IMR-90 (cell line): ENCODE measurements at regions not wholly inside any gene's neighbourhood (a gene's known extent, or its start where the extent isn't known, plus 50 kb on each side); places are given as distances from the start of the nearest gene placed in this dataset.

Experiments used
- ATAC-seq: fragments of 200-7000 bp; cut with Tn5 transposase; 2 replicates; pipeline ENCODE4 v1.9.1; 2020; ENCODE audit warnings: low read depth, mild to moderate bottlenecking, moderate library complexity
- BruUV-seq: library from RNA; stranded (reverse); fragments of 400-500 nt; replicated peaks from 2 replicates; lab custom pipeline; 2021; lab: Mats Ljungman, UMichigan
- CTCF ChIA-PET: fragments of 300-600 bp; formaldehyde crosslinking; extraction: SDS; loops from one replicate; lab custom pipeline; 2021; ENCODE audit warnings: antibody characterized with exemption; lab: Yijun Ruan, JAX
- POLR2A ChIA-PET: fragments of 300-600 bp; sonication (Branson Sonifier 250); formaldehyde crosslinking; loops from one replicate; lab custom pipeline; 2022; ENCODE audit warnings: antibody characterized with exemption; ENCODE audit not compliant: unreplicated experiment; lab: Charles Lee
- DNase-seq: peaks from one replicate; pipeline ENCODE4 v3.0.0; 2013
- H2AFZ ChIP-seq: replicated peaks from 2 replicates; pipeline ENCODE3; 2013; ENCODE audit warnings: low read length, mild to moderate bottlenecking; ENCODE audit not compliant: poor library complexity
- H2AK5ac ChIP-seq: 2 replicates; pipeline ENCODE4 v1.6.1; 2013; ENCODE audit warnings: low read depth, low read length, inconsistent platforms
- H2AK9ac ChIP-seq: replicated peaks from 2 replicates; pipeline ENCODE3; 2013; ENCODE audit warnings: mild to moderate bottlenecking, low read depth, low read length, moderate library complexity; ENCODE audit not compliant: poor library complexity
- H2BK120ac ChIP-seq: 2 replicates; pipeline ENCODE4 v1.6.1; 2013; ENCODE audit warnings: low read depth, low read length, inconsistent platforms
- H2BK15ac ChIP-seq: 3 replicates; pipeline ENCODE4 v1.6.1; 2013; ENCODE audit warnings: low read depth, low read length, inconsistent platforms
- H2BK20ac ChIP-seq: 2 replicates; pipeline ENCODE4 v1.6.1; 2013; ENCODE audit warnings: low read depth, mild to moderate bottlenecking, inconsistent platforms, low read length, moderate library complexity
- H2BK5ac ChIP-seq: 2 replicates; pipeline ENCODE4 v1.6.1; 2013; ENCODE audit warnings: mild to moderate bottlenecking, low read depth, low read length, inconsistent platforms; ENCODE audit not compliant: poor library complexity, severe bottlenecking
- H3K14ac ChIP-seq: replicated peaks from 2 replicates; pipeline ENCODE4 v1.6.1; 2013; ENCODE audit warnings: low read depth, low read length, inconsistent platforms
- H3K18ac ChIP-seq: 2 replicates; pipeline ENCODE4 v1.6.1; 2013; ENCODE audit warnings: low read depth, low read length, control low read depth
- H3K23ac ChIP-seq: 2 replicates; pipeline ENCODE4 v1.6.1; 2013; ENCODE audit warnings: low read depth, low read length, inconsistent platforms
- H3K27ac ChIP-seq: 2 replicates; pipeline ENCODE4 v1.5.1; 2013; ENCODE audit warnings: mild to moderate bottlenecking, control low read depth, low read length; ENCODE audit not compliant: insufficient read depth
- H3K27me3 ChIP-seq: 2 replicates; pipeline ENCODE4 v1.6.1; 2013; ENCODE audit warnings: low read length; ENCODE audit not compliant: control insufficient read depth, insufficient read depth
- H3K36me3 ChIP-seq: 2 replicates; pipeline ENCODE4 v1.6.1; 2013; ENCODE audit warnings: low read length, mixed read lengths; ENCODE audit not compliant: control insufficient read depth, insufficient read depth
- H3K4ac ChIP-seq: 2 replicates; pipeline ENCODE4 v1.6.1; 2013; ENCODE audit warnings: low read depth, low read length, inconsistent platforms
- H3K4me1 ChIP-seq: 2 replicates; pipeline ENCODE4 v1.6.1; 2013; ENCODE audit warnings: low read length, mixed read lengths; ENCODE audit not compliant: control insufficient read depth, insufficient read depth
- H3K4me2 ChIP-seq: 2 replicates; pipeline ENCODE4 v1.6.1; 2013; ENCODE audit warnings: low read depth, mild to moderate bottlenecking, control low read depth, low read length, moderate library complexity
- H3K4me3 ChIP-seq: 2 replicates; pipeline ENCODE4 v1.5.1; 2013; ENCODE audit warnings: low read depth, mild to moderate bottlenecking, control low read depth, low read length, moderate library complexity; ENCODE audit not compliant: insufficient read depth
- H3K56ac ChIP-seq: 2 replicates; pipeline ENCODE4 v1.6.1; 2013; ENCODE audit warnings: low read length, inconsistent platforms; ENCODE audit not compliant: insufficient read depth; ENCODE audit errors: extremely low read depth
- H3K79me1 ChIP-seq, 2 experiments: 2 replicates each; pipeline ENCODE4 v1.6.1; 2013; ENCODE audit warnings: low read length in 2 of 2, inconsistent platforms in 1 of 2, low read depth in 1 of 2
- H3K9ac ChIP-seq: 2 replicates; pipeline ENCODE4 v1.6.1; 2013; ENCODE audit warnings: low read depth, low read length, control low read depth
- H3K9me1 ChIP-seq: 2 replicates; pipeline ENCODE4 v1.6.1; 2013; ENCODE audit warnings: low read length, inconsistent platforms; ENCODE audit not compliant: insufficient read depth
- H3K9me3 ChIP-seq: 2 replicates; pipeline ENCODE4 v1.6.1; 2013; ENCODE audit warnings: low read length; ENCODE audit not compliant: control insufficient read depth, insufficient read depth
- H4K20me1 ChIP-seq: 2 replicates; pipeline ENCODE4 v1.6.1; 2013; ENCODE audit warnings: low read length, inconsistent platforms; ENCODE audit not compliant: insufficient read depth
- H4K5ac ChIP-seq: 2 replicates; pipeline ENCODE4 v1.6.1; 2013; ENCODE audit warnings: mild to moderate bottlenecking, low read depth, low read length, control low read depth
- H4K8ac ChIP-seq, 2 experiments: 2 replicates each; pipeline ENCODE4 v1.6.1; 2013; ENCODE audit warnings: low read depth in 2 of 2, low read length in 2 of 2, control low read depth in 1 of 2, inconsistent platforms in 1 of 2
- H4K91ac ChIP-seq: 2 replicates; pipeline ENCODE4 v1.6.1; 2013; ENCODE audit warnings: low read depth, low read length, inconsistent platforms; ENCODE audit not compliant: insufficient read depth
- BHLHE40 ChIP-seq: fragments of 150-350 bp; IDR thresholded peaks from 2 replicates; pipeline ENCODE4 v1.6.1; 2016; ENCODE audit warnings: mild to moderate bottlenecking, low read depth, low read length
- CEBPB ChIP-seq: IDR thresholded peaks from 2 replicates; pipeline ENCODE4 v1.6.1; 2012; ENCODE audit warnings: low read depth, low read length, improper control_type of control experiment
- CHD1 ChIP-seq: IDR thresholded peaks from 2 replicates; pipeline ENCODE4 v1.6.1; 2012; ENCODE audit warnings: low read depth, low read length, improper control_type of control experiment
- FOS ChIP-seq: fragments of 150-350 bp; IDR thresholded peaks from 2 replicates; pipeline ENCODE4 v1.6.1; 2016; ENCODE audit warnings: low read depth, low read length
- MAFK ChIP-seq: IDR thresholded peaks from 2 replicates; pipeline ENCODE4 v1.6.1; 2012; ENCODE audit warnings: low read depth, low read length, improper control_type of control experiment
- MAZ ChIP-seq: IDR thresholded peaks from 2 replicates; pipeline ENCODE4 v1.6.1; 2012; ENCODE audit warnings: low read depth, mild to moderate bottlenecking, low read length, improper control_type of control experiment, moderate library complexity, borderline replicate concordance
- MXI1 ChIP-seq: IDR thresholded peaks from 2 replicates; pipeline ENCODE4 v1.6.1; 2012; ENCODE audit warnings: low read depth, mild to moderate bottlenecking, low read length, moderate library complexity, borderline replicate concordance
- NFE2L2 ChIP-seq: fragments of 150-350 bp; IDR thresholded peaks from 2 replicates; pipeline ENCODE4 v1.6.1; 2016; ENCODE audit warnings: low read depth, mild to moderate bottlenecking, low read length
- POLR2A ChIP-seq: IDR thresholded peaks from 2 replicates; pipeline ENCODE4 v1.6.1; 2012; ENCODE audit warnings: mild to moderate bottlenecking, low read depth, low read length
- RAD21 ChIP-seq: IDR thresholded peaks from 2 replicates; pipeline ENCODE4 v1.6.1; 2012; ENCODE audit warnings: low read length, improper control_type of control experiment
- RCOR1 ChIP-seq: IDR thresholded peaks from 2 replicates; pipeline ENCODE4 v1.6.1; 2012; ENCODE audit warnings: mild to moderate bottlenecking, low read length, improper control_type of control experiment; ENCODE audit not compliant: insufficient replicate concordance
- RFX5 ChIP-seq: IDR thresholded peaks from 2 replicates; pipeline ENCODE4 v1.8.0; 2012; ENCODE audit warnings: low read depth, mild to moderate bottlenecking, low read length, moderate library complexity
- SMC3 ChIP-seq: fragments of 150-350 bp; IDR thresholded peaks from 2 replicates; pipeline ENCODE4 v1.6.1; 2016; ENCODE audit warnings: low read depth, mild to moderate bottlenecking, antibody characterized with exemption, low read length, moderate library complexity
- WGBS, 2 experiments: methylation state at CpG; one replicate each; pipeline versions ENCODE4 v1.1.5 to v1.1.7; 2013; ENCODE audit warnings: missing lambda C conversion rate in 2 of 2; ENCODE audit not compliant: insufficient read length in 1 of 2; ENCODE audit errors: extremely low coverage in 2 of 2; 5-methylcytosine and 5-hydroxymethylcytosine counted together
- dilution Hi-C: fragments of 300-500 bp; cut with HindIII; formaldehyde crosslinking; loops from one replicate; pipeline ENCODE4 v1.14.3; 2018; ENCODE audit warnings: low sequenced_read_pairs; ENCODE audit not compliant: unreplicated experiment
- in situ Hi-C: fragments of 300-500 bp; cut with MboI; formaldehyde crosslinking; loops from 3 replicates; pipeline ENCODE4 v1.14.3; 2019; ENCODE audit warnings: low sequenced_read_pairs, inconsistent platforms, mixed read lengths
- intact Hi-C: fragments of 100-400 bp; cut with micrococcal nuclease; formaldehyde crosslinking; loops from 2 replicates; pipeline ENCODE4 v1.10.0; 2022
- TF ChIP-seq, protein P1 (sequence below): fragments of 150-350 bp; IDR thresholded peaks from 2 replicates; pipeline ENCODE4 v1.6.1; 2016; ENCODE audit warnings: low read depth, mild to moderate bottlenecking, low read length, moderate library complexity, borderline replicate concordance
- TF ChIP-seq, protein P2 (sequence below): conservative IDR thresholded peaks from 2 replicates; pipeline ENCODE4 v1.5.1; 2012; ENCODE audit warnings: mild to moderate bottlenecking, low read depth, low read length, improper control_type of control experiment
- TF ChIP-seq, protein P3 (sequence below): fragments of 150-350 bp; IDR thresholded peaks from 2 replicates; pipeline ENCODE4 v1.6.1; 2017; ENCODE audit warnings: mild to moderate bottlenecking, antibody characterized with exemption, low read length, low read depth

DNA sequence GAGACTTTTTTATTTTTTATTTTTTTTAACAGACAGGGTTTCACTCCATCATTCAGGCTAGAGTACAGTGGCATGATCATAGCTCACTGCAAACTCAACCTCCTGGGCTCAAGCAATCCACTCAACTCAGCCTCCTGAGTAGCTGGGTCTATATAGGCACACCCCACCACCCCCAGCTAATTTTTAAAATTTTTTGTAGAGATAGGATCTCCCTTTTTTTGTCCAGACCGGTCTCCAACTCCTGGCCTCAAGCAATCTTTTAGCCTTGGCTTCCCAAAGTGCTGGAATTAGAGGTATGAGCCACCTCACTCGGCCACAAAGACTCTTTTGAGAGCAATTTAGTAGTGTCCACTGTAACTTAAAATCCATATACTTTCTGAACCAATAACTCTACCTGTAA lies 103.3 kb upstream of the DST start:
- Histone ChIP-seq H4K8ac (no peak overlapping the region), H2BK5ac (no peak overlapping the region), H4K91ac (no peak overlapping the region), H3K9ac (no peak overlapping the region), H3K36me3 (no peaks in the 10 kb centered on the region), H2BK120ac (no peak overlapping the region), H3K79me1 (peaks cover 17 to 63% of the 10 kb centered on the region in 2 experiments; a peak in 3 of 4 replicates), H3K27me3 (no peaks in the 10 kb centered on the region), H4K5ac (no peak overlapping the region), H3K4me3 (no peak overlapping the region), H2BK15ac (no peak overlapping the region), H2AK5ac (no peak overlapping the region), H2BK20ac (no peak overlapping the region), H2AK9ac (no peak overlapping the region), H3K27ac (no peak overlapping the region), H3K4me2 (no peak overlapping the region), H2AFZ (no peak overlapping the region), H3K4ac (no peak overlapping the region), H3K4me1 (peaks cover 23% of the 10 kb centered on the region), H3K14ac (no peak overlapping the region), H4K20me1 (peaks cover 42% of the 10 kb centered on the region), H3K56ac (no peak overlapping the region), H3K9me1 (peaks cover 15% of the 10 kb centered on the region), H3K9me3 (no peaks in the 10 kb centered on the region), H3K23ac (no peak overlapping the region), H3K18ac (no peak overlapping the region)
- TF ChIP-seq FOS (no peak), RCOR1 (no peak), POLR2A (no peak), SMC3 (no peak), CHD1 (no peak), BHLHE40 (no peak), MXI1 (no peak), CEBPB (no peak), RAD21 (no peak), RFX5 (no peak), MAZ (no peak), NFE2L2 (no peak), MAFK (no peak)
- TF ChIP-seq, protein P1, sequence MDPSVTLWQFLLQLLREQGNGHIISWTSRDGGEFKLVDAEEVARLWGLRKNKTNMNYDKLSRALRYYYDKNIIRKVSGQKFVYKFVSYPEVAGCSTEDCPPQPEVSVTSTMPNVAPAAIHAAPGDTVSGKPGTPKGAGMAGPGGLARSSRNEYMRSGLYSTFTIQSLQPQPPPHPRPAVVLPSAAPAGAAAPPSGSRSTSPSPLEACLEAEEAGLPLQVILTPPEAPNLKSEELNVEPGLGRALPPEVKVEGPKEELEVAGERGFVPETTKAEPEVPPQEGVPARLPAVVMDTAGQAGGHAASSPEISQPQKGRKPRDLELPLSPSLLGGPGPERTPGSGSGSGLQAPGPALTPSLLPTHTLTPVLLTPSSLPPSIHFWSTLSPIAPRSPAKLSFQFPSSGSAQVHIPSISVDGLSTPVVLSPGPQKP: no peak
- TF ChIP-seq, protein P2, sequence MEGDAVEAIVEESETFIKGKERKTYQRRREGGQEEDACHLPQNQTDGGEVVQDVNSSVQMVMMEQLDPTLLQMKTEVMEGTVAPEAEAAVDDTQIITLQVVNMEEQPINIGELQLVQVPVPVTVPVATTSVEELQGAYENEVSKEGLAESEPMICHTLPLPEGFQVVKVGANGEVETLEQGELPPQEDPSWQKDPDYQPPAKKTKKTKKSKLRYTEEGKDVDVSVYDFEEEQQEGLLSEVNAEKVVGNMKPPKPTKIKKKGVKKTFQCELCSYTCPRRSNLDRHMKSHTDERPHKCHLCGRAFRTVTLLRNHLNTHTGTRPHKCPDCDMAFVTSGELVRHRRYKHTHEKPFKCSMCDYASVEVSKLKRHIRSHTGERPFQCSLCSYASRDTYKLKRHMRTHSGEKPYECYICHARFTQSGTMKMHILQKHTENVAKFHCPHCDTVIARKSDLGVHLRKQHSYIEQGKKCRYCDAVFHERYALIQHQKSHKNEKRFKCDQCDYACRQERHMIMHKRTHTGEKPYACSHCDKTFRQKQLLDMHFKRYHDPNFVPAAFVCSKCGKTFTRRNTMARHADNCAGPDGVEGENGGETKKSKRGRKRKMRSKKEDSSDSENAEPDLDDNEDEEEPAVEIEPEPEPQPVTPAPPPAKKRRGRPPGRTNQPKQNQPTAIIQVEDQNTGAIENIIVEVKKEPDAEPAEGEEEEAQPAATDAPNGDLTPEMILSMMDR: no peak
- TF ChIP-seq, protein P3, sequence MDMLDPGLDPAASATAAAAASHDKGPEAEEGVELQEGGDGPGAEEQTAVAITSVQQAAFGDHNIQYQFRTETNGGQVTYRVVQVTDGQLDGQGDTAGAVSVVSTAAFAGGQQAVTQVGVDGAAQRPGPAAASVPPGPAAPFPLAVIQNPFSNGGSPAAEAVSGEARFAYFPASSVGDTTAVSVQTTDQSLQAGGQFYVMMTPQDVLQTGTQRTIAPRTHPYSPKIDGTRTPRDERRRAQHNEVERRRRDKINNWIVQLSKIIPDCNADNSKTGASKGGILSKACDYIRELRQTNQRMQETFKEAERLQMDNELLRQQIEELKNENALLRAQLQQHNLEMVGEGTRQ: no peak
- no TSS peak for BruUV-seq
- CTCF ChIA-PET: interaction anchor here (0.8 kb wide), 1 partner anchor 47 kb away, joined by 3 read pairs; no protein-coding TSS in a partner anchor
- no CpG with 5 or more reads among the region's 2 CpGs for WGBS, 2 experiments
- dilution Hi-C loops: no loop called here
- POLR2A ChIA-PET: no interaction called here
- intact Hi-C loops: no loop called here
- ATAC-seq: no peak
- DNase-seq: no peak
- in situ Hi-C loops: no loop called here
